ENCODE measurements at regions not wholly inside any gene's neighbourhood (a gene's known extent, or its start where the extent isn't known, plus 50 kb on each side); places are given as distances from the start of the nearest gene placed in this dataset.
"Not testable (repeated sequence)": the region's sequence is repeated elsewhere in the genome, so short reads cannot be mapped to it uniquely, and the experiment has no call there.

GRCh38 chr20:57813509-57814269 is 103.9 kb upstream of the PMEPA1 start:
- DNase-seq = no peak

- not testable (repeated sequence) for DNase-seq
Measured at GRCh38 chr20:57812632-57813031, 102.8 kb upstream of the PMEPA1 start.

GRCh38 chr20:57811374-57812020 is 101.7 kb upstream of the PMEPA1 start:
- DNase-seq = no peak

- DNase-seq = no peak
Measured at GRCh38 chr20:57810511-57811373, 100.9 kb upstream of the PMEPA1 start.

- no peak for DNase-seq
Measured at GRCh38 chr20:57809661-57810172, 99.9 kb upstream of the PMEPA1 start.

- DNase-seq = no peak
Measured at GRCh38 chr20:57809149-57809548, 99.3 kb upstream of the PMEPA1 start.

GRCh38 chr20:57808264-57809070 is 98.7 kb upstream of the PMEPA1 start:
- no peak for DNase-seq

GRCh38 chr20:57807401-57808263 is 97.8 kb upstream of the PMEPA1 start:
- no peak for DNase-seq

GRCh38 chr20:57806975-57807374 is 97.2 kb upstream of the PMEPA1 start:
- no peak for DNase-seq

GRCh38 chr20:57806476-57806875 is 96.7 kb upstream of the PMEPA1 start:
- DNase-seq = no peak

GRCh38 chr20:57805747-57806146 is 95.9 kb upstream of the PMEPA1 start:
- DNase-seq = no peak

- no peak for DNase-seq
Measured at GRCh38 chr20:57804470-57805250, 94.8 kb upstream of the PMEPA1 start.

- DNase-seq = no peak
Measured at GRCh38 chr20:57803508-57804005, 93.7 kb upstream of the PMEPA1 start.

GRCh38 chr20:57802765-57803507 is 93.1 kb upstream of the PMEPA1 start:
- no peak for DNase-seq

- DNase-seq = no peak
Measured at GRCh38 chr20:57801581-57801980, 91.8 kb upstream of the PMEPA1 start.

- no peak for DNase-seq
Measured at GRCh38 chr20:57800791-57801430, 91.1 kb upstream of the PMEPA1 start.

- DNase-seq = no peak
Measured at GRCh38 chr20:57797401-57797800, 87.6 kb upstream of the PMEPA1 start.

- DNase-seq = no peak
Measured at GRCh38 chr20:57795977-57796560, 86.3 kb upstream of the PMEPA1 start.

GRCh38 chr20:57795342-57795697 is 85.5 kb upstream of the PMEPA1 start:
- no peak for DNase-seq

Data from activated CD4-positive, alpha-beta T cell treated with anti-CD3 and anti-CD28 coated beads, Interleukin-2, amount 50 U/mL, for 16 hours (primary cell).